AG04449 (cell line): ENCODE measurements at regions not wholly inside any gene's neighbourhood (a gene's known extent, or its start where the extent isn't known, plus 50 kb on each side); places are given as distances from the start of the nearest gene placed in this dataset.

Experiments used
- CTCF ChIA-PET: fragments of 350-600 bp; formaldehyde crosslinking; extraction: SDS; loops from one replicate; lab custom pipeline; 2021; ENCODE audit warnings: antibody characterized with exemption; lab: Yijun Ruan, JAX
- POLR2A ChIA-PET: fragments of 400-600, 350-600 bp; formaldehyde crosslinking; extraction: SDS; loops from one replicate; lab custom pipeline; 2020; ENCODE audit warnings: antibody characterized with exemption, inconsistent platforms; lab: Yijun Ruan, JAX
- DNase-seq: peaks from one replicate; pipeline ENCODE4 v3.0.0-alpha.2; 2010; ENCODE audit warnings: low read depth, low spot score
- H3K4me3 ChIP-seq: 2 replicates; pipeline ENCODE4 v1.5.1; 2011; ENCODE audit warnings: low read depth, mild to moderate bottlenecking, control low read depth, low read length
- CTCF ChIP-seq: IDR thresholded peaks from one replicate; pipeline ENCODE4 v1.5.1; 2011; ENCODE audit warnings: mild to moderate bottlenecking, moderate library complexity, low read length, control low read depth, inconsistent platforms; ENCODE audit not compliant: insufficient read depth; ENCODE audit errors: missing control alignments

GRCh38 chr12:60844101-60844500, 1248.3 kb downstream of the SLC16A7 start:
- ChIA-PET CTCF (no interaction called here), POLR2A (no interaction called here)
- TF ChIP-seq CTCF: no peak
- no peak overlapping the region for H3K4me3 ChIP-seq
- DNase-seq: no peak

- no peak overlapping the region for H3K4me3 ChIP-seq
- POLR2A ChIA-PET: no interaction called here
- CTCF ChIA-PET: no interaction called here
- no peak for DNase-seq
- TF ChIP-seq CTCF: no peak
Measured at GRCh38 chr12:60844875-60845274, 1249.0 kb downstream of the SLC16A7 start.

GRCh38 chr12:60845696-60846095, 1249.9 kb downstream of the SLC16A7 start:
- ChIA-PET CTCF (no interaction called here), POLR2A (no interaction called here)
- no peak for DNase-seq
- no peak overlapping the region for H3K4me3 ChIP-seq
- no peak for TF ChIP-seq CTCF

GRCh38 chr12:60847281-60847680, 1251.5 kb downstream of the SLC16A7 start:
- CTCF ChIA-PET: no interaction called here
- H3K4me3 ChIP-seq: no peak overlapping the region
- no peak for TF ChIP-seq CTCF
- no peak for DNase-seq
- POLR2A ChIA-PET: no interaction called here

- TF ChIP-seq CTCF: no peak
- POLR2A ChIA-PET: no interaction called here
- H3K4me3 ChIP-seq: no peak overlapping the region
- DNase-seq: no peak
- CTCF ChIA-PET: no interaction called here
Measured at GRCh38 chr12:60849723-60850122, 1253.9 kb downstream of the SLC16A7 start.

GRCh38 chr12:60853407-60853806, 1257.6 kb downstream of the SLC16A7 start:
- POLR2A ChIA-PET: no interaction called here
- no peak for TF ChIP-seq CTCF
- no peak overlapping the region for H3K4me3 ChIP-seq
- no peak for DNase-seq
- CTCF ChIA-PET: no interaction called here
